ENCODE measurements at regions not wholly inside any gene's neighbourhood (a gene's known extent, or its start where the extent isn't known, plus 50 kb on each side); places are given as distances from the start of the nearest gene placed in this dataset.

DNA sequence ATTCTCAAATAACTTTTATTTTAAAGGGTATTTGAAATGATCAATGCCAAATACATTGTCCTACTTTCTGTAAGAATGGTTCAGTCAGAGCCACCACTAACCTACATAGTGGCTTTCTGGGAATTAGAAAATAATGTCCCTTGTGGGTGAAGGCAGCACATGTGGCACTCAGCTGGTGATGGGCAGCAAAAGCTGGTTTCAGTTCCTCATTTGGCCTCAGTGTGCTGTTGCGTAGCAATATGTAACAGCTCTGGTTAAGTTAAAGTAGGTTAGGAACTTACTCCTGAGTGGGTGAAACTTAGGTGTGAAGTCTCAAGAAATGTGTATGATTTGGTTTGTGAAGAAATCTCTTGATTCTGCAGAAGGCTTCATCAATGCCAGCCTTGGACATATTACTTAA is 99.6 kb upstream of the SPEF2 start:
- H3K9me3 ChIP-seq (ENCODE audit: control insufficient read depth, insufficient read depth, low read length) = no peaks in the 10 kb centered on the region
- ChIA-PET POLR2A (no interaction called here), CTCF (no interaction called here)
- TF ChIP-seq, protein P1, sequence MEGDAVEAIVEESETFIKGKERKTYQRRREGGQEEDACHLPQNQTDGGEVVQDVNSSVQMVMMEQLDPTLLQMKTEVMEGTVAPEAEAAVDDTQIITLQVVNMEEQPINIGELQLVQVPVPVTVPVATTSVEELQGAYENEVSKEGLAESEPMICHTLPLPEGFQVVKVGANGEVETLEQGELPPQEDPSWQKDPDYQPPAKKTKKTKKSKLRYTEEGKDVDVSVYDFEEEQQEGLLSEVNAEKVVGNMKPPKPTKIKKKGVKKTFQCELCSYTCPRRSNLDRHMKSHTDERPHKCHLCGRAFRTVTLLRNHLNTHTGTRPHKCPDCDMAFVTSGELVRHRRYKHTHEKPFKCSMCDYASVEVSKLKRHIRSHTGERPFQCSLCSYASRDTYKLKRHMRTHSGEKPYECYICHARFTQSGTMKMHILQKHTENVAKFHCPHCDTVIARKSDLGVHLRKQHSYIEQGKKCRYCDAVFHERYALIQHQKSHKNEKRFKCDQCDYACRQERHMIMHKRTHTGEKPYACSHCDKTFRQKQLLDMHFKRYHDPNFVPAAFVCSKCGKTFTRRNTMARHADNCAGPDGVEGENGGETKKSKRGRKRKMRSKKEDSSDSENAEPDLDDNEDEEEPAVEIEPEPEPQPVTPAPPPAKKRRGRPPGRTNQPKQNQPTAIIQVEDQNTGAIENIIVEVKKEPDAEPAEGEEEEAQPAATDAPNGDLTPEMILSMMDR (IDR thresholded peaks at IDR 0.05; ENCODE audit: low read depth, low read length) = no peak
- H3K27ac ChIP-seq (ENCODE audit: low read depth, low read length) = no peak overlapping the region
- H3K4me3 ChIP-seq (ENCODE audit: low read depth, low read length) = no peak overlapping the region
- no peak for DNase-seq (ENCODE audit: low read depth, low spot score)
- H3K27me3 ChIP-seq (ENCODE audit: control insufficient read depth, insufficient read depth, low read length) = no peaks in the 10 kb centered on the region

DNA sequence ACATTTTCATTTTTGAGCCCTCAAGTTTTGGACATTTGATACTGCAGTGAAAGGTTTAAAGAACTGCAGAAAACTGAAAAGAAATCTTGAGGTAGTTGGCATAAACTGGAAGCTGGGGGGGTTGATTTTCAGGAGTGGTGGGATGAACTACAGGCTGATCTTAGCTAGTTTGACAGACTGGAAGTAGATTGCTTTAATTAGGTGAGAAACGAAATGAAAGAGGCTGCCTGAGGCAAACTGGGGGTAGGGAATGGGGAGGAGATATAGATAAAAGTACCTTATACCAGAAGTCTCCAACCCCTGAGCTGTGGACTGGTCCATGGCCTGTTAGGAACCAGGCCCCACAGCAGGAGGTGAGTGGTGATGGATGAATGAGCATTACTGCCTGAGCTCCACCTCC is 101.4 kb upstream of the SPEF2 start:
- no peak overlapping the region for H3K4me3 ChIP-seq (ENCODE audit: low read depth, low read length)
- H3K9me3 ChIP-seq (ENCODE audit: control insufficient read depth, insufficient read depth, low read length) = no peaks in the 10 kb centered on the region
- ChIA-PET POLR2A (no interaction called here), CTCF (no interaction called here)
- DNase-seq (ENCODE audit: low read depth, low spot score) = no peak
- no peaks in the 10 kb centered on the region for H3K27me3 ChIP-seq (ENCODE audit: control insufficient read depth, insufficient read depth, low read length)
- TF ChIP-seq, protein P1 (IDR thresholded peaks at IDR 0.05; ENCODE audit: low read depth, low read length) = no peak
- H3K27ac ChIP-seq (ENCODE audit: low read depth, low read length) = no peak overlapping the region

DNA sequence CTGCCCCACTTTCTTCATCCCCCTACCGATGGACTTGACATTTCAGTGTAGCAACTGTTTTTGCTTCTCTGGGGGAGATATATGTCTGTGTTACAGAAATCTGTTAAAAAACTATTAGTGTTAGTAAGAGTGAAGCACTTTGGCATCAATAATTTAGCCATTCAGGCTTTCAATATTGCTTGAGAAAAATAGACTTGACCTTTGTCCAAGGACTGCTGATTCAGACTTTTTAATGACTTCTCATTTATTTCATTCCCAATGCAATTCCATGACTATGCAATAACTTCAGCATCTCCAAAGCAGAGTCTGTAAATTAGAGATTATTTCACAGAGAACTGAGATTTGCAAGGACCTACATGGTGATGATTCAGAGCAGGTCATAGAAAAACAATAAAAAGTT is 104.1 kb upstream of the SPEF2 start:
- no peaks in the 10 kb centered on the region for H3K27me3 ChIP-seq (ENCODE audit: control insufficient read depth, insufficient read depth, low read length)
- no peak overlapping the region for H3K4me3 ChIP-seq (ENCODE audit: low read depth, low read length)
- POLR2A ChIA-PET = no interaction called here
- H3K27ac ChIP-seq (ENCODE audit: low read depth, low read length) = no peak overlapping the region
- DNase-seq (ENCODE audit: low read depth, low spot score) = no peak
- TF ChIP-seq, protein P1 (IDR thresholded peaks at IDR 0.05; ENCODE audit: low read depth, low read length) = no peak
- no peaks in the 10 kb centered on the region for H3K9me3 ChIP-seq (ENCODE audit: control insufficient read depth, insufficient read depth, low read length)
- CTCF ChIA-PET = no interaction called here

DNA sequence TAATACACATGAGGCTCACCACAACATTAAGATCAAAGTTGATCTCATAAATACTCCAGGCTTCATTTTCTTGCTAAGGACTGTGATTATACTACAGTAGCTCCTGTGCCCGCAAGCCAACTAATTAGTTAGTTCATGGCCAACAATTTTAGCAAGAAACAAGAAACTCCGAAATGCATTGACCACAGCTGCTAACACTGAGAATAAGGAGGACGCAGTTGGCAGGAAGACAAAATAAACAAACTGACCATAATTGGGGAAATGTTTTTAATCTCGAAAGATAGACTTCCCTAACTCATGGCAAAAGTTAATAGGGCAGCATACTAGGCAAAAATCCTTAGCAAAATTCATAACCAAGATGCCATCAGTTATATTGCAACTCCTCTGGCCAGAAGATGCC is 115.5 kb upstream of the SPEF2 start:
- Histone ChIP-seq H3K27me3 (ENCODE audit: control insufficient read depth, insufficient read depth, low read length) (no peaks in the 10 kb centered on the region), H3K9me3 (ENCODE audit: control insufficient read depth, insufficient read depth, low read length) (no peaks in the 10 kb centered on the region), H3K4me3 (ENCODE audit: low read depth, low read length) (no peak overlapping the region), H3K27ac (ENCODE audit: low read depth, low read length) (no peak overlapping the region)
- no peak for DNase-seq (ENCODE audit: low read depth, low spot score)
- CTCF ChIA-PET = no interaction called here
- POLR2A ChIA-PET = no interaction called here
- TF ChIP-seq, protein P1 (IDR thresholded peaks at IDR 0.05; ENCODE audit: low read depth, low read length) = no peak

DNA sequence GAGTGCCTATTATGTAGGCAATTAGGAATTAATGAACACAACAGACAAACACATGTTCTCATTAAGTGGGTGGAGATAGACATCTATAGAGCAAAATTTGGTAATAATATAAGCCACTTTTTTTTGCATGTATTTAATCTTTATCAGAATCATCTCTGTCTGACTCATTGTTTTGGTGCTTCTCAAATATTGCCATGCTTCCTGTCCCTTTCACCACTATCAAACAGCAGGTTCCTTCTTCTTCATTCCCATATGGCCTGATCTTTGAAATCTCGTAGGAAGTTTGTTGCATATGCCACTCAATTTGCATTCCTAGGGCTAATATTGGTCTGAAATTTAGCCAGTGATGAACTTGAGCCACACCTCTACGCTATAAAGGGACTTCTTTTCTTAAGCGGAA is 128.9 kb upstream of the SPEF2 start:
- ChIA-PET CTCF (no interaction called here), POLR2A (no interaction called here)
- no peaks in the 10 kb centered on the region for H3K9me3 ChIP-seq (ENCODE audit: control insufficient read depth, insufficient read depth, low read length)
- no peak overlapping the region for H3K27ac ChIP-seq (ENCODE audit: low read depth, low read length)
- TF ChIP-seq, protein P1 (IDR thresholded peaks at IDR 0.05; ENCODE audit: low read depth, low read length) = no peak
- no peaks in the 10 kb centered on the region for H3K27me3 ChIP-seq (ENCODE audit: control insufficient read depth, insufficient read depth, low read length)
- no peak overlapping the region for H3K4me3 ChIP-seq (ENCODE audit: low read depth, low read length)
- no peak for DNase-seq (ENCODE audit: low read depth, low spot score)
